Osteocyte (in vitro differentiated cells): ENCODE measurements at regions not wholly inside any gene's neighbourhood (a gene's known extent, or its start where the extent isn't known, plus 50 kb on each side); places are given as distances from the start of the nearest gene placed in this dataset.

Experiments
- DNase-seq: peaks from one replicate; pipeline ENCODE4 v3.0.0; 2021; ENCODE audit warnings: mixed read lengths; ENCODE audit not compliant: unreplicated experiment; ENCODE audit errors: extremely low spot score
- H3K27ac Mint-ChIP-seq: one replicate; pipeline ENCODE4 v1.8.0; 2021; ENCODE audit warnings: mild to moderate bottlenecking, mixed read lengths; ENCODE audit not compliant: unreplicated experiment
- H3K27me3 Mint-ChIP-seq: one replicate; pipeline ENCODE4 v1.8.0; 2021; ENCODE audit warnings: mixed read lengths; ENCODE audit not compliant: unreplicated experiment
- H3K36me3 Mint-ChIP-seq: one replicate; pipeline ENCODE4 v1.8.0; 2021; ENCODE audit warnings: mixed read lengths; ENCODE audit not compliant: unreplicated experiment
- H3K4me1 Mint-ChIP-seq: one replicate; pipeline ENCODE4 v1.8.0; 2021; ENCODE audit warnings: mixed read lengths; ENCODE audit not compliant: unreplicated experiment
- H3K4me3 Mint-ChIP-seq: one replicate; pipeline ENCODE4 v1.8.0; 2021; ENCODE audit warnings: mild to moderate bottlenecking, moderate library complexity, mixed read lengths; ENCODE audit not compliant: unreplicated experiment
- H3K9me3 Mint-ChIP-seq: one replicate; pipeline ENCODE4 v1.8.0; 2021; ENCODE audit warnings: mixed read lengths; ENCODE audit not compliant: unreplicated experiment
- CTCF ChIP-seq: fragments of 200-600 bp; sonication (generic); IDR thresholded peaks from 2 replicates; pipeline ENCODE4 v1.5.0; 2021; ENCODE audit warnings: antibody characterized with exemption, mild to moderate bottlenecking, moderate library complexity

DNA sequence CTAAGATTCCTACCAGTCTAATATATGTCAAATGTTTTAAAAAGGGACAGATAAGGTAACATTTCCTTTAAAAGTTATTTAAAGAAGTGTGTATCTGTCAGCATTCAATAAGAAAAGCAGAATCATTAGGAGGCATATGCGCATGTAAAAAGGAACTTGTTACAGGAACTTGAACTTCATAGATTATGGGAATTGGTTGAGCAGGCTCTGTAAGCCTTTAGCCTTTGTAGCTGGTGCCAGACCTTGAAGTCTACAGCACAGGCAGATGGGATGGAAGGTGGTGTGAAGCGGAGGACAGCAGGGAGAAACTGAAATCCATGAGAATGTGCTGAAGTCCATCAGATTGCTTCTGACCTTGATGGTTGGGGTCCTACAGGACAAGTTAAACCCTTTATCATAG lies 138.3 kb upstream of the ST6GAL2 start:
- no peaks in the 10 kb centered on the region for H3K36me3 Mint-ChIP-seq
- no peak for TF ChIP-seq CTCF
- H3K4me3 Mint-ChIP-seq, result no peak overlapping the region

GRCh38 chr2:107025291-107025857 lies 139.4 kb upstream of the ST6GAL2 start:
- Mint-ChIP-seq H3K27ac (no peak overlapping the region), H3K27me3 (no peaks in the 10 kb centered on the region), H3K9me3 (peaks cover 4% of the 10 kb centered on the region), H3K4me3 (no peak overlapping the region), H3K4me1 (peaks cover 8% of the 10 kb centered on the region), H3K36me3 (no peaks in the 10 kb centered on the region)
- no peak for TF ChIP-seq CTCF
- DNase-seq, result no peak

More for the DNA sequence above, 138.3 kb upstream of the ST6GAL2 start:
- peaks cover 4% of the 10 kb centered on the region for H3K9me3 Mint-ChIP-seq
- no peak for DNase-seq
- H3K4me1 Mint-ChIP-seq, result peaks cover 14% of the 10 kb centered on the region
- no peaks in the 10 kb centered on the region for H3K27me3 Mint-ChIP-seq
- no peak overlapping the region for H3K27ac Mint-ChIP-seq

- H3K9me3 Mint-ChIP-seq, result peaks cover 4% of the 10 kb centered on the region
- H3K27me3 Mint-ChIP-seq, result no peaks in the 10 kb centered on the region
- peaks cover 10% of the 10 kb centered on the region for H3K4me1 Mint-ChIP-seq
- TF ChIP-seq CTCF, result no peak
- no peak for DNase-seq
- no peaks in the 10 kb centered on the region for H3K36me3 Mint-ChIP-seq
- no peak overlapping the region for H3K27ac Mint-ChIP-seq
- no peak overlapping the region for H3K4me3 Mint-ChIP-seq
These were observed 140.0 kb upstream of the ST6GAL2 start for GRCh38 chr2:107025869-107026380.

DNA sequence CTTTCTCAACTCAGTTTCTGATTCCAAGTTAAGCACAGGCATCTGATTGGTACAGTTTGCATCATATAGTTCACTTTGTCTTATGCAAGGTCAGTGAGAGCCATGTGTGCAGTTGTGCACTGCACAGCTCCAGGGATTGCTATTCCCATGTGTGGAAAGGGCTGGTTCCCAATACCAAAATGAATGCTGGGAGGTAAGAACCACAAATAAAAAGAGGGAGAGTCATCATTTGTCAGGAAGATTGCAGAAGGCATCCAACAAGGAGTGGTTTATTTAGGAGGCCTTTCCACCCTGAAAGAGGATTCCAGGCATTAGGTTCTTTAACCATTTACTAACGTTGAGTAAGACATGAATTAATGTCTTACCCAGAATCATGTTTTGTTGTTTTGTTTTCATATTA lies 141.2 kb upstream of the ST6GAL2 start:
- no peaks in the 10 kb centered on the region for H3K36me3 Mint-ChIP-seq
- no peak for TF ChIP-seq CTCF
- no peaks in the 10 kb centered on the region for H3K27me3 Mint-ChIP-seq
- no peak for DNase-seq
- H3K4me3 Mint-ChIP-seq, result no peak overlapping the region
- peaks cover 19% of the 10 kb centered on the region for H3K4me1 Mint-ChIP-seq
- peaks cover 4% of the 10 kb centered on the region for H3K9me3 Mint-ChIP-seq
- no peak overlapping the region for H3K27ac Mint-ChIP-seq

DNA sequence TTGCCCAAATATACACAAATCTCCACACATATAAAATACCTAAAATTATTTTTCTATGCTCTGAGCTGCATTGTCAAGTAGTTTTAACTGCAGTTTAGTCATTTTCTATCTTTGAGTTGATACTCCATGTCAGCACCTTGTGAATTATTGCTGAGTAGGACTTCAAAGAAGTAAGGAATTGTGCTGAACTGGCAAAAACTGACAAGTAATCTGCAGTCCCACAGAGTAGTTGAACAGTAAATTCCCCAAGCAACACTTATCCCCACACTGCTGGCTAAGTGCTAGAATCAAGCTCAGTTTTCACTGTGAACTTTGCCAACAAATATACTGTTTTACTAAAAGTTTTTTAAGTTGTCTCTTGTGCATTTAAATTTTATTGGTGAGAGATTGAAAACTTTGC lies 141.8 kb upstream of the ST6GAL2 start:
- Mint-ChIP-seq H3K27ac (no peak overlapping the region), H3K4me3 (no peak overlapping the region), H3K4me1 (peaks cover 25% of the 10 kb centered on the region), H3K9me3 (peaks cover 4% of the 10 kb centered on the region), H3K36me3 (no peaks in the 10 kb centered on the region), H3K27me3 (no peaks in the 10 kb centered on the region)
- DNase-seq, result no peak
- no peak for TF ChIP-seq CTCF
